ENCODE measurements at regions not wholly inside any gene's neighbourhood (a gene's known extent, or its start where the extent isn't known, plus 50 kb on each side); places are given as distances from the start of the nearest gene placed in this dataset.

GRCh38 chr13:105336706-105337576 is 1198.5 kb downstream of the EFNB2 start:
- Histone ChIP-seq H3K9me3 (ENCODE audit: control insufficient read depth, insufficient read depth, low read length) (no peaks in the 10 kb centered on the region), H3K27me3 (ENCODE audit: control insufficient read depth, low read length) (no peaks in the 10 kb centered on the region), H4K20me1 (ENCODE audit: control insufficient read depth, insufficient read depth, low read depth, low read length) (no peaks in the 10 kb centered on the region), H3K4me2 (ENCODE audit: low read length) (no peak overlapping the region), H3K4me1 (ENCODE audit: control insufficient read depth, low read length) (no peaks in the 10 kb centered on the region), H3F3A (ENCODE audit: control insufficient read depth, insufficient read depth) (no peaks in the 10 kb centered on the region), H3K27ac (ENCODE audit: low read depth, low read length) (no peak overlapping the region), H3K79me2 (ENCODE audit: control insufficient read depth, low read length) (no peaks in the 10 kb centered on the region), H3K9me2 (replicated peaks; ENCODE audit: control insufficient read depth, low read length) (no peaks in the 10 kb centered on the region), H3K36me3 (ENCODE audit: control insufficient read depth, low read length) (no peaks in the 10 kb centered on the region), H3K4me3 (ENCODE audit: low read length) (no peak overlapping the region)
- TF ChIP-seq CTCF (IDR thresholded peaks at IDR 0.05; ENCODE audit: low read depth, low read length, poor library complexity, severe bottlenecking) (no peak), EZH2phosphoT487 (IDR thresholded peaks at IDR 0.05; ENCODE audit: borderline replicate concordance, low read length) (no peak)

GRCh38 chr13:105334211-105334610 is 1201.3 kb downstream of the EFNB2 start:
- no peaks in the 10 kb centered on the region for H4K20me1 ChIP-seq (ENCODE audit: control insufficient read depth, insufficient read depth, low read depth, low read length)
- no peaks in the 10 kb centered on the region for H3K9me3 ChIP-seq (ENCODE audit: control insufficient read depth, insufficient read depth, low read length)
- H3K9me2 ChIP-seq (replicated peaks; ENCODE audit: control insufficient read depth, low read length) = no peaks in the 10 kb centered on the region
- no peak overlapping the region for H3K4me3 ChIP-seq (ENCODE audit: low read length)
- H3K27ac ChIP-seq (ENCODE audit: low read depth, low read length) = no peak overlapping the region
- no peaks in the 10 kb centered on the region for H3F3A ChIP-seq (ENCODE audit: control insufficient read depth, insufficient read depth)
- no peak for TF ChIP-seq CTCF (IDR thresholded peaks at IDR 0.05; ENCODE audit: low read depth, low read length, poor library complexity, severe bottlenecking)
- TF ChIP-seq EZH2phosphoT487 (IDR thresholded peaks at IDR 0.05; ENCODE audit: borderline replicate concordance, low read length) = no peak
- no peaks in the 10 kb centered on the region for H3K79me2 ChIP-seq (ENCODE audit: control insufficient read depth, low read length)
- H3K27me3 ChIP-seq (ENCODE audit: control insufficient read depth, low read length) = no peaks in the 10 kb centered on the region
- no peaks in the 10 kb centered on the region for H3K36me3 ChIP-seq (ENCODE audit: control insufficient read depth, low read length)
- H3K4me1 ChIP-seq (ENCODE audit: control insufficient read depth, low read length) = no peaks in the 10 kb centered on the region
- H3K4me2 ChIP-seq (ENCODE audit: low read length) = no peak overlapping the region

GRCh38 chr13:105333416-105333815 is 1202.0 kb downstream of the EFNB2 start:
- no peaks in the 10 kb centered on the region for H4K20me1 ChIP-seq (ENCODE audit: control insufficient read depth, insufficient read depth, low read depth, low read length)
- no peak overlapping the region for H3K4me2 ChIP-seq (ENCODE audit: low read length)
- H3K79me2 ChIP-seq (ENCODE audit: control insufficient read depth, low read length) = no peaks in the 10 kb centered on the region
- no peak overlapping the region for H3K27ac ChIP-seq (ENCODE audit: low read depth, low read length)
- H3K9me2 ChIP-seq (replicated peaks; ENCODE audit: control insufficient read depth, low read length) = no peaks in the 10 kb centered on the region
- no peaks in the 10 kb centered on the region for H3K36me3 ChIP-seq (ENCODE audit: control insufficient read depth, low read length)
- H3F3A ChIP-seq (ENCODE audit: control insufficient read depth, insufficient read depth) = no peaks in the 10 kb centered on the region
- no peaks in the 10 kb centered on the region for H3K27me3 ChIP-seq (ENCODE audit: control insufficient read depth, low read length)
- no peaks in the 10 kb centered on the region for H3K4me1 ChIP-seq (ENCODE audit: control insufficient read depth, low read length)
- H3K9me3 ChIP-seq (ENCODE audit: control insufficient read depth, insufficient read depth, low read length) = no peaks in the 10 kb centered on the region
- TF ChIP-seq EZH2phosphoT487 (IDR thresholded peaks at IDR 0.05; ENCODE audit: borderline replicate concordance, low read length) (no peak), CTCF (IDR thresholded peaks at IDR 0.05; ENCODE audit: low read depth, low read length, poor library complexity, severe bottlenecking) (no peak)
- no peak overlapping the region for H3K4me3 ChIP-seq (ENCODE audit: low read length)
